Osteocyte (in vitro differentiated cells): ENCODE measurements at regions not wholly inside any gene's neighbourhood (a gene's known extent, or its start where the extent isn't known, plus 50 kb on each side); places are given as distances from the start of the nearest gene placed in this dataset.

Experiments
- DNase-seq: peaks from one replicate; pipeline ENCODE4 v3.0.0; 2021; ENCODE audit warnings: mixed read lengths; ENCODE audit not compliant: unreplicated experiment; ENCODE audit errors: extremely low spot score
- H3K27ac Mint-ChIP-seq: one replicate; pipeline ENCODE4 v1.8.0; 2021; ENCODE audit warnings: mild to moderate bottlenecking, mixed read lengths; ENCODE audit not compliant: unreplicated experiment
- H3K27me3 Mint-ChIP-seq: one replicate; pipeline ENCODE4 v1.8.0; 2021; ENCODE audit warnings: mixed read lengths; ENCODE audit not compliant: unreplicated experiment
- H3K36me3 Mint-ChIP-seq: one replicate; pipeline ENCODE4 v1.8.0; 2021; ENCODE audit warnings: mixed read lengths; ENCODE audit not compliant: unreplicated experiment
- H3K4me1 Mint-ChIP-seq: one replicate; pipeline ENCODE4 v1.8.0; 2021; ENCODE audit warnings: mixed read lengths; ENCODE audit not compliant: unreplicated experiment
- H3K4me3 Mint-ChIP-seq: one replicate; pipeline ENCODE4 v1.8.0; 2021; ENCODE audit warnings: mild to moderate bottlenecking, moderate library complexity, mixed read lengths; ENCODE audit not compliant: unreplicated experiment
- H3K9me3 Mint-ChIP-seq: one replicate; pipeline ENCODE4 v1.8.0; 2021; ENCODE audit warnings: mixed read lengths; ENCODE audit not compliant: unreplicated experiment
- TF ChIP-seq, protein P1 (sequence below): fragments of 200-600 bp; sonication (generic); IDR thresholded peaks from 2 replicates; pipeline ENCODE4 v1.5.0; 2021; ENCODE audit warnings: antibody characterized with exemption, mild to moderate bottlenecking, moderate library complexity

DNA sequence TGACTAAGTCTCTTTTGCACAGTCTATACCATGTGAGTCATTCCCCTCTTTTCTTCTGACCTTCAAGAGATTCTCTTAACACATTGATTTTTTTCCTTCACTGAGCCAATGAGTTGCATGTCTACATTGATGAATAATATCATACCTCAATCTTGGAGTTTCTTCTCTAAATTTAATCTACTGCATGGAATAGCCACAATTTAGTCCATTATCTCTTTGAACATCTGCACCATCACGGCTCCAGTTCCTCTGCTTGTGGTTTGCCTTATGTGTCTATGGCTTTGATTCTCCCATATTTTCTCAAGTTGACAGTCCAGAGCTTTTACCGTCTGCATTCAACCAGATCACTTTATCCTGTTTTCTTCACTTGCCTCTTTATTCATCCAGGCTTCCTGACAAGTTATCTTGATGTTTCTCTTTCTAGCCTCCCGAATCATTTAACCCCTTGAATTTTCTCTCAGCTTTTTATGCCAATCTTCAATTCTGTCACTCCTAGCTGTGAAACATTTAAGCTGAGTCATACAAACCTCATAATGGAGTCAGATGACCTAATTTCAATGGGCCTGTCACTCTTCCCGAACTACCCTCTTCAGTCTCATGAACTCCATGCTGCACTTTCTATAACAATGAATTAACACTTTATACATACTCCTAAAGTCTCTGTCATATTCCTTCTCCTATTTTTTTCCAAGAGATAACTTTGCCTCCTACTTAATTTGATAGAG is 222.3 kb downstream of the CPE start:
- DNase-seq = no peak
- Mint-ChIP-seq H3K27ac (no peak overlapping the region), H3K27me3 (no peaks in the 10 kb centered on the region), H3K9me3 (no peaks in the 10 kb centered on the region), H3K36me3 (no peaks in the 10 kb centered on the region), H3K4me1 (peaks cover 5% of the 10 kb centered on the region), H3K4me3 (no peak overlapping the region)
- TF ChIP-seq, protein P1, sequence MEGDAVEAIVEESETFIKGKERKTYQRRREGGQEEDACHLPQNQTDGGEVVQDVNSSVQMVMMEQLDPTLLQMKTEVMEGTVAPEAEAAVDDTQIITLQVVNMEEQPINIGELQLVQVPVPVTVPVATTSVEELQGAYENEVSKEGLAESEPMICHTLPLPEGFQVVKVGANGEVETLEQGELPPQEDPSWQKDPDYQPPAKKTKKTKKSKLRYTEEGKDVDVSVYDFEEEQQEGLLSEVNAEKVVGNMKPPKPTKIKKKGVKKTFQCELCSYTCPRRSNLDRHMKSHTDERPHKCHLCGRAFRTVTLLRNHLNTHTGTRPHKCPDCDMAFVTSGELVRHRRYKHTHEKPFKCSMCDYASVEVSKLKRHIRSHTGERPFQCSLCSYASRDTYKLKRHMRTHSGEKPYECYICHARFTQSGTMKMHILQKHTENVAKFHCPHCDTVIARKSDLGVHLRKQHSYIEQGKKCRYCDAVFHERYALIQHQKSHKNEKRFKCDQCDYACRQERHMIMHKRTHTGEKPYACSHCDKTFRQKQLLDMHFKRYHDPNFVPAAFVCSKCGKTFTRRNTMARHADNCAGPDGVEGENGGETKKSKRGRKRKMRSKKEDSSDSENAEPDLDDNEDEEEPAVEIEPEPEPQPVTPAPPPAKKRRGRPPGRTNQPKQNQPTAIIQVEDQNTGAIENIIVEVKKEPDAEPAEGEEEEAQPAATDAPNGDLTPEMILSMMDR = no peak

DNA sequence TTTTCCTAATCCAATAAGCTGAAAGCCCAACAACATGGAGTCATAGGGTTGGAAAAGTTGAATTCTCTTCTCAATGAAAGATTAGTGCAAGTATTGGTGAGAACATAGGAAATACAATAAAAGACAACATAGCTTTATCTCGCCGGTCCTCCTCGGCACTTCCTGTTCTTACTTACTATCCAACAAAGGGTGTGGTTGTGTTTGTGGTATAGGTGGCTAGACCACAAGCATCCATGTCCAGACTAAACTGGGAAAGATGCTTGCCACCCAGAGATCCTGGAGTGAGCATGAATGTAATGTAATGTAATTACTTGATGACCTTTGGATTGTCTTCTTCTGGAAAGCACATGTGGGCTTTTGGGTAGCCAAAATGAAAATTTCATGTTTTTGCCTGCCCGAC is 223.8 kb downstream of the CPE start:
- Mint-ChIP-seq H3K27me3 (no peaks in the 10 kb centered on the region), H3K4me3 (no peak overlapping the region), H3K9me3 (no peaks in the 10 kb centered on the region), H3K4me1 (peaks cover 5% of the 10 kb centered on the region), H3K36me3 (no peaks in the 10 kb centered on the region), H3K27ac (no peak overlapping the region)
- DNase-seq = no peak
- TF ChIP-seq, protein P1 = no peak

DNA sequence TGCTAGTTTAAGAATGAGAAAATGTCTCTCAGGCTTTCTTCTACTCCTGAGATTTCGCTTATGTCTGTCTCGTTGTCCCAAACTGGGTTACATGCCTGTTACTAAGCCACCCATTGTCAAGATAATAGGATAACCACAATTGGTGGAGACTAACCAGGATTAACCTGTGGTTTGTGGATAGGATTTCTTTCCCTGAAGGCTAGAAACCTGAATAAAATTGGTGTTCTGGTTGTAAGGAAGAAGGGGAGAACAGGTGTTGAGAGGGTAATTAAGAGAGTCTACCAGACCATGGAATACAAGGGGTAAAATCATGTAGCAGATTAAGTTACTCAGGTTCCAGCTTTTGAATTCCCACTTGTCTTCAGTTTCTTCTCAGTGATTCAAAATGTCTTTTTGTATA is 225.4 kb downstream of the CPE start:
- no peak for DNase-seq
- Mint-ChIP-seq H3K27me3 (no peaks in the 10 kb centered on the region), H3K4me1 (peaks cover 5% of the 10 kb centered on the region), H3K9me3 (no peaks in the 10 kb centered on the region), H3K27ac (no peak overlapping the region), H3K4me3 (no peak overlapping the region), H3K36me3 (no peaks in the 10 kb centered on the region)
- TF ChIP-seq, protein P1 = no peak

DNA sequence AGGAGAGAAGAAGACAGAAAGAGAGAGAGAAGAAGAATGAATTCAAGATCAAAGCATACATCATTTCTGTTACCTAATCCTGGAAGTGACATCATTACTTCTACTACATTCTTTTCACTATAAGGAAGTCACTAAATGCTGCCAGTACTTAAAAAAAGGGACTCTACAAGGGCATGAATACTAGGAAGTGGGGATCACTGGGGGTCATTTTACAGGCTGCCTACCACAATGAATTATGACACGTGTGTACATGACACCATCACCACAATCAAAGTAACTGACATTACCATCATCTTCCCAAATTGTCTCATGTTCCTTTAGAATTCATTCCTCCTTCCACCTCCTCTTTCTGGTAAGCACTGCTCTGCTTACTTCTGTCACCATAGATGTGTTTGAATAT is 227.0 kb downstream of the CPE start:
- no peak for DNase-seq
- Mint-ChIP-seq H3K27me3 (peaks cover 2% of the 10 kb centered on the region), H3K9me3 (no peaks in the 10 kb centered on the region), H3K36me3 (no peaks in the 10 kb centered on the region), H3K27ac (no peak overlapping the region), H3K4me3 (no peak overlapping the region), H3K4me1 (peaks cover 8% of the 10 kb centered on the region)
- TF ChIP-seq, protein P1 = no peak

DNA sequence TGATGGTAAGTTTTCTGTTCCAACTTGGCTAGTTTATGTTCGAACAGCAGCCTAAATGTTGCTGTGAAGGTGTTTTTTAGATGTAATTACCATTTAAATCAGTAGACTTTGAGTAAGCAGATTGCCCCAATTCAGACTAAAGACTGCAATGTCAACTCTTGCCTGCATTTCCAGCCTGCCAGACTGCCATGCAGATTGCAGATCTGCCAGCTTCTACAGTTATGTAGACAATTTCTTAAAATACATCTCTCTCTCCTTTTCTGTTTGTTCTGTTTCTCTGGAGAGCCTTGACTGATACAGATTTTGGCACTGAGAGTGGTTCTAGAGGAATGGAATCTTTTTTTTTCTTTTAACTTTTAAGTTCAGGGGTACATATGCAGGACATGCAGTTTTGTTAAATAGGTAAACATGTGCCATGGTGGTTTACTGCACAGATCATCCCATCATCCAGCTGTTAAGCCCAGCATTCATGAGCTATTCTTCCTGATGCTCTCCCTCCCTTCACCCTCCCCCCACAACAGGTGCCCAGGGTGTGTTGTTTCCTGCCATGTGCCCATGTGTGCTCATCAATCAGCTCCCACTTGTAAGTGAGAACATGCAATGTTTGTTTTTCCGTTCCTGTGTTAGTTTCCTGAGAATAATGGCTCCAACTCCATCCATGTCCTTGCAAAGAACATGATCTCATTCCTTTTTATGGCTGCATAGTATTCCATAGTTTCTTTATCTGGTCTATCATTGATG is 227.8 kb downstream of the CPE start:
- H3K27me3 Mint-ChIP-seq = peaks cover 2% of the 10 kb centered on the region

More for the DNA sequence above, 227.8 kb downstream of the CPE start:
- TF ChIP-seq, protein P1 = no peak
- no peak for DNase-seq
- Mint-ChIP-seq H3K27ac (no peak overlapping the region), H3K36me3 (no peaks in the 10 kb centered on the region), H3K4me3 (no peak overlapping the region), H3K4me1 (peaks cover 14% of the 10 kb centered on the region), H3K9me3 (no peaks in the 10 kb centered on the region)
